Omental fat pad (tissue), 3 donors: ENCODE measurements at regions not wholly inside any gene's neighbourhood (a gene's known extent, or its start where the extent isn't known, plus 50 kb on each side); places are given as distances from the start of the nearest gene placed in this dataset.

ENCODE experiments used
- ATAC-seq: fragments of 150-250 bp; one replicate; pipeline ENCODE4 v1.9.1; 2016; ENCODE audit warnings: mild to moderate bottlenecking, moderate library complexity; ENCODE audit not compliant: low FRiP score
- DNase-seq: peaks from one replicate; pipeline ENCODE4 v3.0.0-alpha.2; 2019; ENCODE audit warnings: low spot score
- TF ChIP-seq, protein P1 (sequence below), 3 donors: fragments of 450-650 bp; IDR thresholded peaks; one replicate each; pipeline ENCODE4 v1.5.1; 2016 to 2017; ENCODE audit warnings: antibody characterized with exemption in 3 of 3, mild to moderate bottlenecking in 3 of 3, moderate library complexity in 2 of 3

DNA sequence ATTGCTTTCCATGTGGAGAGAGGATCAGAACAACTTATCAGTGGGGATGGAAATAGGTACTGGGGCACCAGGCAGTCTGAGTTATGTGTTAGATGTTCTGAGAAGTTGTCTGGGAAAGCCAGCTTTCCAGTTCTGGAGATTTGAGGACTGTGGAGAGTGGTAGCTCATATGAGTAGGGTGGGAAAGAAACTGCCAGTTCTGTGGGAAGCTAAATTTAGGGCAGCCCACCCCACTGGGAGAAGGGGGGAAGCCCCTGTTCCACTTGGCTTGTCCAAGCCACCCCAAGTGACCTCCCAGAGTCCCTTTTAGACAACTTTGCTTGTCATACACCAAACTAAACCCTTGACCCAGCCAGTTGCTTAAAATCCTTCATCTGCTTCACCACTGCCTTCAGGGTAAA lies 189.5 kb downstream of the REEP3 start:
- DNase-seq, result no peak
- TF ChIP-seq, protein P1, sequence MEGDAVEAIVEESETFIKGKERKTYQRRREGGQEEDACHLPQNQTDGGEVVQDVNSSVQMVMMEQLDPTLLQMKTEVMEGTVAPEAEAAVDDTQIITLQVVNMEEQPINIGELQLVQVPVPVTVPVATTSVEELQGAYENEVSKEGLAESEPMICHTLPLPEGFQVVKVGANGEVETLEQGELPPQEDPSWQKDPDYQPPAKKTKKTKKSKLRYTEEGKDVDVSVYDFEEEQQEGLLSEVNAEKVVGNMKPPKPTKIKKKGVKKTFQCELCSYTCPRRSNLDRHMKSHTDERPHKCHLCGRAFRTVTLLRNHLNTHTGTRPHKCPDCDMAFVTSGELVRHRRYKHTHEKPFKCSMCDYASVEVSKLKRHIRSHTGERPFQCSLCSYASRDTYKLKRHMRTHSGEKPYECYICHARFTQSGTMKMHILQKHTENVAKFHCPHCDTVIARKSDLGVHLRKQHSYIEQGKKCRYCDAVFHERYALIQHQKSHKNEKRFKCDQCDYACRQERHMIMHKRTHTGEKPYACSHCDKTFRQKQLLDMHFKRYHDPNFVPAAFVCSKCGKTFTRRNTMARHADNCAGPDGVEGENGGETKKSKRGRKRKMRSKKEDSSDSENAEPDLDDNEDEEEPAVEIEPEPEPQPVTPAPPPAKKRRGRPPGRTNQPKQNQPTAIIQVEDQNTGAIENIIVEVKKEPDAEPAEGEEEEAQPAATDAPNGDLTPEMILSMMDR (IDR thresholded peaks at IDR 0.05), result no peak
- no peak for ATAC-seq

DNA sequence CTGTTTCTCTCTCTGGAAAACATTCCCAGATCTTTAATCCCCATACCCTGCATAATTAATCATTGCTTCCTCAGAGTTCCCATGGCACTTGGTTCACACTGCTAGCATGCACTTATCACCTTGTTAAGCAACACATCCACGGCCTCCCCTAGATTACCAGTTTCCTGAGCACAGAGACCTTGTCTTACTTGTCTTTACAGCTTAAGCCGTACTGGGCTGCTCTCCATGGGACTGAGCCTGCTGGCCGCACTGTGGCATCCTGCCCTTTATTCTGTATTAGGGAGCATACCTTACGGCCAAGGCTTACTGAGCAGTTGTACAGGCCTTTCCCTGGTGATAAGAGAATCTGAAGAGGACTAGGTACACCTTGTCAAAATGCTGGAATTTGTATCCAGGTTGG lies 190.2 kb downstream of the REEP3 start:
- DNase-seq (no peak), ATAC-seq (no peak)
- TF ChIP-seq, protein P1 (IDR thresholded peaks at IDR 0.05), result no peak

DNA sequence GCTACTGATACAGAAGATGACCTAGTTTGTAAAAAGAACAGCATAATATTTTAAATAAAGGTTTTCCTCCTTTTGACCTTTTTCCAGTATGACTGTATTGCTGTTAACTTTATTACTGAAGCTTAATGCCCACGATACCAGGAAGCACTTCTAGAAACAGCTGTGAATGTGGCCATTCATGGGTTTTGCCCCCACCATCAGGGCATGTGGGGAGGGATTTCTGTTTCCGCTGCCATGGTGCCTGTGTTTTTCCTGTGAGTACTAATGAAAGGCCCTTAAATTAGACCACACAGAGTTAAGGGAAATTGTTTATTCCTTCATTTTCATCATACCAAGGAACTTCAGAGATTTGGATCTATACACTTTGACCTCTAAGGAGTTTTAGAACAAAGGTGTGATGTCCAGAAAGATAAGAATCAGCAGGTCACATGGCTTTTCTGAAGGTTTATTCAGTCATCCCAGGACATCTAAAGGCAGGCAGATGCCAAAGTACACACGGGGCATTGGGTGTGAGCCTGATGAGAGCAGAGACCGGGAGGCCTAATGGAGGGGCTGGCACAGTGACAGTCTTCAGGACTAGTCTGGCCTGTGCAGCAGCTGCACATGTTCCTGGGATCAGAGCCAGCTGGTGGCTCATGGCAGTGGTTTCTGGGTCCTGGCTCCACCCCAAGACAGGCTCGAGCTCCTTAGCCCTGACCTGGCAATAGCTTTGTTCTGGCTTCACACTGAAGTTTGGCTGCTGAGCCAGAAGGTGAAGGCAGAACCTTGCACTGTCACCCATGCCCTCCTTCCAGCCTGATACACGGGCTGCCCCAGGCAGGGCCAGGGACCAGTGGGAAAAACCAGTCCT lies 190.9 kb downstream of the REEP3 start:
- DNase-seq, result peak; percentile 68
- TF ChIP-seq, protein P1 (IDR thresholded peaks at IDR 0.05), result no peak
- peak; percentile 59 for ATAC-seq

DNA sequence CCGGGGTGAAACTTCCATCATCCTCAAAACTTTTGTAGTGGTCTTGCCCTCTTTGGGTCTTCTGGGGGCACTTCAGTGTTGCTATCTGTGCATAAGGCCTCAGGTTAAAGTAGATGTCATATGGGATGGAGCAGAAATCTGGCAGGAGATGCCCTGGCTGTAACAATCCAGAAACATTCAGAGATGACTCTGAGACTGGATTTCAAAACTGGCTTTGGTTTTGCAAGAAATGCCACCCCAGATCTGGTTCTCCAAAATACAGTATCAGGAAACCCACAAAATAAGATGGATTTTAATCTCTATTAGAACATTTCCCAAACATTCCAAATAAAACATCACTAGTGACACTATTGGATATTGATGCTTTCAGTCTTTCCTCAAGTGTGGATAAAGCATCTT lies 191.5 kb downstream of the REEP3 start:
- DNase-seq (no peak), ATAC-seq (peak; percentile 42)
- TF ChIP-seq, protein P1 (IDR thresholded peaks at IDR 0.05), result no peak

- DNase-seq (no peak), ATAC-seq (no peak)
- TF ChIP-seq, protein P1 (IDR thresholded peaks at IDR 0.05), result no peak
Observed at GRCh38 chr10:63713191-63714144, 192.3 kb downstream of the REEP3 start.

DNA sequence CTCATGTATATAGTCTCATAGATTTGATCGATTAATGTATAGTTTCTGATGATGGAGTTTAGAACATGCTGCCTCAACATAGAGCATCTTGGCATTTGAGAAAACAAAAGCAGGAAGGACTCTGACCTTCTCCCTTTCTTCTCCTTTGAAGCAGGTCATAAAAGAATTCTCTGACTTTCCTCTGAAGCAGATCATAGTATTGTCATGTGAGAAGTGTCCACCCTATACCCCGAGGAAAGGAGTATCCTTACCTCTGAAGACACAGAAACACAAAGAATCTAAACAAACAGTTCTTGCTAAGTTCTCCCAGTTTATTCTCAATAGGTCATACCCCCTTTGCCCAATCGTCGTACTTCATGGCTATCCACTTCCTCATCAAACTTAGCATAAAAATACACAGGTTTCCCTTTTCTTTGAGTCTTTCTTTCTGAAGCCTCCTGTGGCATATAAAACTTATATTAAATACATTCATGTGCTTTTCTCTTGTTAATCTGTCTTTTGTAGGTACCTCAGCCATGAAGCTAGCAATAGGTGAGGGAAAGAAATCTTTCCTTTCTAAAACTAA lies 194.9 kb downstream of the REEP3 start:
- no peak for DNase-seq
- TF ChIP-seq, protein P1 (IDR thresholded peaks at IDR 0.05), result no peak
- ATAC-seq, result no peak
